Stomach (tissue), 4 donors: ENCODE measurements at regions not wholly inside any gene's neighbourhood (a gene's known extent, or its start where the extent isn't known, plus 50 kb on each side); places are given as distances from the start of the nearest gene placed in this dataset.

Experiments used
- EP300 ChIP-seq: sonication (generic); formaldehyde crosslinking; IDR thresholded peaks from one replicate; pipeline ENCODE4 v1.6.1; 2017; ENCODE audit warnings: antibody characterized with exemption
- POLR2AphosphoS5 ChIP-seq, 3 donors: sonication (generic); formaldehyde crosslinking; IDR thresholded peaks; one replicate each; pipeline ENCODE4 v1.6.1; 2016; ENCODE audit warnings: antibody characterized with exemption in 3 of 3
- TF ChIP-seq, protein P1 (sequence below), 7 experiments: fragments of 450-650 bp in 4 of 7; fragments of 200-600 bp in 3 of 7; sonication (generic) in 3 of 7; IDR thresholded peaks; one replicate each; pipeline ENCODE4 v1.5.1; 2016 to 2019; ENCODE audit warnings: antibody characterized with exemption in 7 of 7, control low read depth in 2 of 7, mild to moderate bottlenecking in 1 of 7

DNA sequence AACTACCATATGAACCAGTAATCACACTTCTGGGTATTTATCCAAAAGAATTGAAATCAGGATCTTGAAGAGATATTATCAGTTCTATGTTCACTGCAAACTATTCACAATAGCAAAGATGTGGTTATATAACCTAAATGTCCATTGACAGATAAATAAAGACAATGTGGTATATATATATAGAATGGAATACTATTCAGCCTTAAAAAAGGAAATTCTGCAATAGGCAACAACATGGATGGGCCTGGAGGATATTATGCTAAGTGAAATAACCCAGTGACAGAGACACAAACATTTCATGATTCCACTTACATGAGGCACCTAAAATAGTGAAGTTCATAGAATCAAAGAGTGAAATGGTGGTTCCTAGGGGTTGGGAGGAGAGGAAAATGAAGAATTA is 90.6 kb upstream of the CDK1 start:
- TF ChIP-seq, protein P1, sequence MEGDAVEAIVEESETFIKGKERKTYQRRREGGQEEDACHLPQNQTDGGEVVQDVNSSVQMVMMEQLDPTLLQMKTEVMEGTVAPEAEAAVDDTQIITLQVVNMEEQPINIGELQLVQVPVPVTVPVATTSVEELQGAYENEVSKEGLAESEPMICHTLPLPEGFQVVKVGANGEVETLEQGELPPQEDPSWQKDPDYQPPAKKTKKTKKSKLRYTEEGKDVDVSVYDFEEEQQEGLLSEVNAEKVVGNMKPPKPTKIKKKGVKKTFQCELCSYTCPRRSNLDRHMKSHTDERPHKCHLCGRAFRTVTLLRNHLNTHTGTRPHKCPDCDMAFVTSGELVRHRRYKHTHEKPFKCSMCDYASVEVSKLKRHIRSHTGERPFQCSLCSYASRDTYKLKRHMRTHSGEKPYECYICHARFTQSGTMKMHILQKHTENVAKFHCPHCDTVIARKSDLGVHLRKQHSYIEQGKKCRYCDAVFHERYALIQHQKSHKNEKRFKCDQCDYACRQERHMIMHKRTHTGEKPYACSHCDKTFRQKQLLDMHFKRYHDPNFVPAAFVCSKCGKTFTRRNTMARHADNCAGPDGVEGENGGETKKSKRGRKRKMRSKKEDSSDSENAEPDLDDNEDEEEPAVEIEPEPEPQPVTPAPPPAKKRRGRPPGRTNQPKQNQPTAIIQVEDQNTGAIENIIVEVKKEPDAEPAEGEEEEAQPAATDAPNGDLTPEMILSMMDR (IDR thresholded peaks at IDR 0.05): no peak
- no peak for TF ChIP-seq EP300
- no peak for TF ChIP-seq POLR2AphosphoS5 (IDR thresholded peaks at IDR 0.05)
